DND-41 (cell line): ENCODE measurements at regions not wholly inside any gene's neighbourhood (a gene's known extent, or its start where the extent isn't known, plus 50 kb on each side); places are given as distances from the start of the nearest gene placed in this dataset.

ENCODE experiments used
- ATAC-seq: fragments of 200-7000 bp; cut with Tn5 transposase; 3 replicates; pipeline ENCODE4 v1.9.1; 2021; ENCODE audit warnings: low read depth; ENCODE audit not compliant: insufficient read depth
- DNase-seq: peaks from one replicate; pipeline ENCODE4 v3.0.0-alpha.2; 2020
- H2AFZ ChIP-seq: 2 replicates; pipeline ENCODE4 v1.6.0; 2012; ENCODE audit warnings: low read depth, low read length
- H3K27ac ChIP-seq: 2 replicates; pipeline ENCODE4 v1.5.1; 2012; ENCODE audit warnings: low read length, inconsistent platforms
- H3K27me3 ChIP-seq: fragments of 200-600 bp; sonication (generic); 2 replicates; pipeline ENCODE4 v1.6.0; 2012; ENCODE audit warnings: low read length, mild to moderate bottlenecking, inconsistent platforms; ENCODE audit not compliant: insufficient read depth, poor library complexity
- H3K36me3 ChIP-seq: 2 replicates; pipeline ENCODE4 v1.5.1; 2012; ENCODE audit warnings: low read length, inconsistent platforms; ENCODE audit not compliant: insufficient read depth
- H3K4me1 ChIP-seq: 2 replicates; pipeline ENCODE4 v1.5.1; 2012; ENCODE audit warnings: mild to moderate bottlenecking, low read length; ENCODE audit not compliant: insufficient read depth
- H3K4me2 ChIP-seq: 2 replicates; pipeline ENCODE4 v1.6.0; 2012; ENCODE audit warnings: mild to moderate bottlenecking, moderate library complexity, low read length, inconsistent platforms; ENCODE audit not compliant: insufficient read depth
- H3K4me3 ChIP-seq, 2 experiments: fragments of 200-600 bp in 1 of 2; shearing (Covaris generic) in 1 of 2; 2 replicates each; pipeline ENCODE4 v1.5.1; 2012 to 2016; ENCODE audit warnings: inconsistent platforms in 2 of 2, low read length in 2 of 2, mild to moderate bottlenecking in 2 of 2, low read depth in 1 of 2, moderate library complexity in 1 of 2
- H3K79me2 ChIP-seq: 2 replicates; pipeline ENCODE4 v1.6.0; 2012; ENCODE audit warnings: low read length, inconsistent platforms; ENCODE audit not compliant: insufficient read depth
- H3K9ac ChIP-seq: 2 replicates; pipeline ENCODE4 v1.6.0; 2012; ENCODE audit warnings: low read depth, mild to moderate bottlenecking, inconsistent platforms, low read length, moderate library complexity
- H3K9me3 ChIP-seq: 2 replicates; pipeline ENCODE4 v1.5.1; 2012; ENCODE audit warnings: low read length, moderate library complexity, mild to moderate bottlenecking, inconsistent platforms; ENCODE audit not compliant: insufficient read depth, severe bottlenecking
- H4K20me1 ChIP-seq: 2 replicates; pipeline ENCODE4 v1.6.0; 2012; ENCODE audit warnings: low read length; ENCODE audit not compliant: insufficient read depth
- EZH2 ChIP-seq: IDR thresholded peaks from 3 replicates; pipeline ENCODE4 v1.6.1; 2012; ENCODE audit warnings: borderline replicate concordance, low read depth, mild to moderate bottlenecking, moderate library complexity, low read length, inconsistent platforms; ENCODE audit not compliant: severe bottlenecking
- TF ChIP-seq, protein P1 (sequence below): IDR thresholded peaks from 2 replicates; pipeline ENCODE4 v1.5.1; 2012; ENCODE audit warnings: borderline replicate concordance, low read length, moderate library complexity, mild to moderate bottlenecking; ENCODE audit not compliant: poor library complexity, severe bottlenecking; ENCODE audit errors: extremely low read depth

DNA sequence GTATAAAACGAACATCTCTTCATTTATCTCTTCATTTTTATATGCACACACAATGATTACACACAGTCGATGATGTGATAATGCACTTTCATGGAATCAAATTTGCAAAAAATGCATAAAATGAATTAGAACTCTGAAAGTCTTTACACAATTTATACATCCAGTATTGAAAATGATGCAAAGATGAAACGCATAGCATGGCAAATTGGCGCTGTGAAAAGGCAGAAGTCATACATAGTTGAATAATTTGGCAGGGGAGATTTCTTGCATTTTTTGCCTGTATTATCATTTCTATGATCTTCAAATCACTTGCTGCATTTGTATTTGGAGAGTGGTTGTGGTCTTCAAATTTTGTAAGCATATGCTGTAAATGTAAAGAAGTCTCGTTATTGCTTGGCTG, 150.7 kb upstream of the LGALSL start:
- Histone ChIP-seq H2AFZ (no peak overlapping the region), H3K4me2 (no peak overlapping the region), H3K27me3 (peaks cover 8% of the 10 kb centered on the region), H3K36me3 (no peaks in the 10 kb centered on the region), H3K27ac (no peak overlapping the region), H3K79me2 (no peaks in the 10 kb centered on the region), H4K20me1 (no peaks in the 10 kb centered on the region), H3K9me3 (no peaks in the 10 kb centered on the region), H3K4me3 (no peak overlapping the region), H3K9ac (no peak overlapping the region), H3K4me1 (no peaks in the 10 kb centered on the region)
- TF ChIP-seq EZH2: no peak
- TF ChIP-seq, protein P1, sequence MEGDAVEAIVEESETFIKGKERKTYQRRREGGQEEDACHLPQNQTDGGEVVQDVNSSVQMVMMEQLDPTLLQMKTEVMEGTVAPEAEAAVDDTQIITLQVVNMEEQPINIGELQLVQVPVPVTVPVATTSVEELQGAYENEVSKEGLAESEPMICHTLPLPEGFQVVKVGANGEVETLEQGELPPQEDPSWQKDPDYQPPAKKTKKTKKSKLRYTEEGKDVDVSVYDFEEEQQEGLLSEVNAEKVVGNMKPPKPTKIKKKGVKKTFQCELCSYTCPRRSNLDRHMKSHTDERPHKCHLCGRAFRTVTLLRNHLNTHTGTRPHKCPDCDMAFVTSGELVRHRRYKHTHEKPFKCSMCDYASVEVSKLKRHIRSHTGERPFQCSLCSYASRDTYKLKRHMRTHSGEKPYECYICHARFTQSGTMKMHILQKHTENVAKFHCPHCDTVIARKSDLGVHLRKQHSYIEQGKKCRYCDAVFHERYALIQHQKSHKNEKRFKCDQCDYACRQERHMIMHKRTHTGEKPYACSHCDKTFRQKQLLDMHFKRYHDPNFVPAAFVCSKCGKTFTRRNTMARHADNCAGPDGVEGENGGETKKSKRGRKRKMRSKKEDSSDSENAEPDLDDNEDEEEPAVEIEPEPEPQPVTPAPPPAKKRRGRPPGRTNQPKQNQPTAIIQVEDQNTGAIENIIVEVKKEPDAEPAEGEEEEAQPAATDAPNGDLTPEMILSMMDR: no peak
- DNase-seq: no peak
- no peak for ATAC-seq

DNA sequence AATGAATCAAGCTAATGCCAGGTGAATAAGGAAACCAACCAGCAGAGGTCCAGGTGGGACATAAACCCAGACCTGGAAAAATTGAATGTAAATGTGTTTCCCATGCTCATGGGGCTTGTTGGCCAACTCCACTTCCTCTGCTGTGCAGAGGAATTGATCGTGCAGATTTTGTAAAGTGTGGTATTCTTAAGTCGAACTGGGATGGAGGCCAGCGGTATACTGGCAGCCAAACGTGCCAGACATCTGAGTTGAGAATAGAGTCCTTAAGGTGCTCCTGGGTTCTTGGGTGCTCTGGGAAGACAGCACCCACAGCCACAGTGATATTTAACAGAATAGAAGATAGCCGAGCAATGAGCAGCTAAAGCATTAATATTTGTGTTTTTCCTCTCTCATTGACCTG, 146.5 kb upstream of the LGALSL start:
- DNase-seq (no peak), ATAC-seq (no peak)
- TF ChIP-seq, protein P1: no peak
- no peak for TF ChIP-seq EZH2
- no peaks in the 10 kb centered on the region for H3K79me2 ChIP-seq
- no peak overlapping the region for H3K4me2 ChIP-seq
- no peaks in the 10 kb centered on the region for H3K4me1 ChIP-seq
- H3K9me3 ChIP-seq: no peaks in the 10 kb centered on the region
- H3K36me3 ChIP-seq: no peaks in the 10 kb centered on the region
- H3K4me3 ChIP-seq: no peak overlapping the region
- no peak overlapping the region for H3K27ac ChIP-seq
- no peak overlapping the region for H2AFZ ChIP-seq
- peaks cover 5% of the 10 kb centered on the region for H3K27me3 ChIP-seq
- H4K20me1 ChIP-seq: no peaks in the 10 kb centered on the region
- H3K9ac ChIP-seq: no peak overlapping the region

DNA sequence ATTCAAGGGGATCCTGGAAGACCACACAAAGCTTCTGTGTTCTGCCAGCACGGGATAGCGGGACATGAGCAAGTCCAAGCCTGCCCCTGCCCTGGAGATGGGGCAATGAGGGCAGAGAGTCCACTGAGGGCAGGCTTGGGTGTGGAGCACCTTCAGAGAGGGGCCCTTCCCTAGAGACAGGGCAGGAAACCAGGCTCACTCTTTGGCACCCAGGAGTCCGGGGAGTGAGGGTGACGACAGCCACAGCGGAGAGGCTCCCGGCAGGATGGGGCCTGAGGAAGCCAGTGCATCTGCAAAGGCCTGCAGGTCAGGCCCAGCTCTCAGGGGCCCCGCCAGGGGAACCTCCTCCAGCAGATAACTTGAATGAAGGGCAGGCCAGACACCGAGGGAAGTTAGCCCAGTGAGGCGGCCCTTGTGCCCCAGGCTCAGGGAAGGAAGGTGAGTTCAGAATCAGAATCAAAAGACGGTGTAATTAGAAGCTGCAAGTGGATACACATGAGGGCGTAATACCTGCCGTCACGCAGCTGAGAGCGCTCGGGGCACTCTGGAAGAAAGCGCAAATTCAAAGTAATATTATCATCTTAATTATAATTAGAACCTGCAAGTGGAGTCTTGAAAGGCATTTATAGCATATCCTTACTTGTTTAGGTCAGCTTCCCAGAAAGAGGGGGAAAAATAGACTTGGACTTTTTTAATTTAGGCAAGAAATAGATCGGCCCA, 142.6 kb upstream of the LGALSL start:
- Histone ChIP-seq H2AFZ (no peak overlapping the region), H3K9ac (no peak overlapping the region), H3K79me2 (no peaks in the 10 kb centered on the region), H3K9me3 (no peaks in the 10 kb centered on the region), H3K27ac (no peak overlapping the region), H4K20me1 (no peaks in the 10 kb centered on the region), H3K27me3 (peaks cover 19% of the 10 kb centered on the region), H3K36me3 (no peaks in the 10 kb centered on the region), H3K4me2 (no peak overlapping the region), H3K4me1 (no peaks in the 10 kb centered on the region), H3K4me3 (no peak overlapping the region)
- TF ChIP-seq, protein P1: no peak
- TF ChIP-seq EZH2: no peak
- DNase-seq: no peak
- no peak for ATAC-seq
